ENCODE measurements at regions not wholly inside any gene's neighbourhood (a gene's known extent, or its start where the extent isn't known, plus 50 kb on each side); places are given as distances from the start of the nearest gene placed in this dataset.
A peak's percentile ranks its signal among the peaks of the same experiment; 100 is the strongest.

GRCh38 chr5:122721127-122721526 lies 53.8 kb upstream of the SNX2 start:
- DNase-seq = no peak
- Histone ChIP-seq H3K27me3 (no peaks in the 10 kb centered on the region), H3K27ac (no peak overlapping the region), H3K36me3 (no peaks in the 10 kb centered on the region), H3K9me3 (no peaks in the 10 kb centered on the region), H3K4me1 (peaks cover 0 to 14% (median 0%) of the 10 kb centered on the region in 3 donors), H3K4me3 (no peak overlapping the region)
- TF ChIP-seq POLR2A (IDR thresholded peaks at IDR 0.05) (no peak), CTCF (IDR thresholded peaks at IDR 0.05) (no peak)
- WGBS, 2 donors = 65 to 86% methylated on average over 2 to 3 of the region's 3 CpGs
- intact Hi-C loops (cut with DNase I) = no loop called here

- no peak for TF ChIP-seq POLR2A (IDR thresholded peaks at IDR 0.05)
- no peak for TF ChIP-seq CTCF (IDR thresholded peaks at IDR 0.05)
- H3K27ac ChIP-seq = no peak overlapping the region
- H3K4me1 ChIP-seq = peaks cover 0 to 20% (median 0%) of the 10 kb centered on the region in 3 donors
- no peaks in the 10 kb centered on the region for H3K9me3 ChIP-seq
- H3K27me3 ChIP-seq = no peaks in the 10 kb centered on the region
- intact Hi-C loops (cut with DNase I) = no loop called here
- no peaks in the 10 kb centered on the region for H3K36me3 ChIP-seq
- no peak overlapping the region for H3K4me3 ChIP-seq
- WGBS, 2 donors = 90 to 98% methylated on average over 2 of the region's 2 CpGs
- DNase-seq = no peak
These were observed 52.5 kb upstream of the SNX2 start for GRCh38 chr5:122722341-122722740.

- Histone ChIP-seq H3K27ac (peak overlapping the region in 3 of 4 donors; percentile 7 to 68 (median 60)), H3K9me3 (no peaks in the 10 kb centered on the region), H3K27me3 (no peaks in the 10 kb centered on the region), H3K36me3 (no peaks in the 10 kb centered on the region), H3K4me1 (peaks cover 0 to 22% (median 0%) of the 10 kb centered on the region in 3 donors), H3K4me3 (no peak overlapping the region)
- DNase-seq = no peak
- intact Hi-C loops (cut with DNase I) = no loop called here
- TF ChIP-seq POLR2A (IDR thresholded peaks at IDR 0.05) (no peak), CTCF (IDR thresholded peaks at IDR 0.05) (no peak)
- WGBS, 2 donors = 31 to 38% methylated on average over 4 of the region's 4 CpGs
These were observed 51.1 kb upstream of the SNX2 start for GRCh38 chr5:122723606-122724352.
